ENCODE measurements at regions not wholly inside any gene's neighbourhood (a gene's known extent, or its start where the extent isn't known, plus 50 kb on each side); places are given as distances from the start of the nearest gene placed in this dataset.

- H3K4me1 Mint-ChIP-seq (ENCODE audit: low read depth): no peaks in the 10 kb centered on the region
- CTCF ChIA-PET: no interaction called here
- intact Hi-C loops (cut with micrococcal nuclease): no loop called here
- no peak for TF ChIP-seq CTCF (IDR thresholded peaks at IDR 0.05)
- ATAC-seq: no peak
- DNase-seq: no peak
- H3K27me3 Mint-ChIP-seq: no peaks in the 10 kb centered on the region
- H3K4me3 Mint-ChIP-seq: no peak overlapping the region
- H3K9me3 Mint-ChIP-seq: no peaks in the 10 kb centered on the region
- POLR2A ChIA-PET: no interaction called here
- H3K36me3 Mint-ChIP-seq (ENCODE audit: low read depth): no peaks in the 10 kb centered on the region
- no peak overlapping the region for H3K27ac Mint-ChIP-seq
Measured at GRCh38 chr15:35863655-35864054, 317.7 kb upstream of the DPH6 start.

- ChIA-PET CTCF (no interaction called here), POLR2A (no interaction called here)
- TF ChIP-seq CTCF (IDR thresholded peaks at IDR 0.05): no peak
- H3K27me3 Mint-ChIP-seq: peaks cover 3% of the 10 kb centered on the region
- DNase-seq: no peak
- ATAC-seq: no peak
- H3K4me1 Mint-ChIP-seq (ENCODE audit: low read depth): no peaks in the 10 kb centered on the region
- H3K9me3 Mint-ChIP-seq: no peaks in the 10 kb centered on the region
- no peak overlapping the region for H3K27ac Mint-ChIP-seq
- H3K36me3 Mint-ChIP-seq (ENCODE audit: low read depth): no peaks in the 10 kb centered on the region
- H3K4me3 Mint-ChIP-seq: no peak overlapping the region
- intact Hi-C loops (cut with micrococcal nuclease): no loop called here
Measured at GRCh38 chr15:35867356-35867755, 321.4 kb upstream of the DPH6 start.

GRCh38 chr15:35871282-35871681, 325.3 kb upstream of the DPH6 start:
- DNase-seq (no peak), ATAC-seq (no peak)
- Mint-ChIP-seq H3K4me3 (no peak overlapping the region), H3K36me3 (ENCODE audit: low read depth) (no peaks in the 10 kb centered on the region), H3K4me1 (ENCODE audit: low read depth) (no peaks in the 10 kb centered on the region), H3K27me3 (peaks cover 3% of the 10 kb centered on the region), H3K9me3 (no peaks in the 10 kb centered on the region), H3K27ac (no peak overlapping the region)
- intact Hi-C loops (cut with micrococcal nuclease): no loop called here
- TF ChIP-seq CTCF (IDR thresholded peaks at IDR 0.05): no peak
- CTCF ChIA-PET: no interaction called here
- POLR2A ChIA-PET: no interaction called here

- DNase-seq (no peak), ATAC-seq (no peak)
- H3K36me3 Mint-ChIP-seq (ENCODE audit: low read depth): no peaks in the 10 kb centered on the region
- CTCF ChIA-PET: no interaction called here
- no peak for TF ChIP-seq CTCF (IDR thresholded peaks at IDR 0.05)
- no peak overlapping the region for H3K27ac Mint-ChIP-seq
- intact Hi-C loops (cut with micrococcal nuclease): no loop called here
- H3K4me3 Mint-ChIP-seq: no peak overlapping the region
- peaks cover 3% of the 10 kb centered on the region for H3K27me3 Mint-ChIP-seq
- H3K9me3 Mint-ChIP-seq: no peaks in the 10 kb centered on the region
- POLR2A ChIA-PET: no interaction called here
- no peaks in the 10 kb centered on the region for H3K4me1 Mint-ChIP-seq (ENCODE audit: low read depth)
Measured at GRCh38 chr15:35871812-35872211, 325.8 kb upstream of the DPH6 start.

GRCh38 chr15:35872577-35872976, 326.6 kb upstream of the DPH6 start:
- H3K4me1 Mint-ChIP-seq (ENCODE audit: low read depth): no peaks in the 10 kb centered on the region
- POLR2A ChIA-PET: no interaction called here
- no peaks in the 10 kb centered on the region for H3K9me3 Mint-ChIP-seq
- H3K27ac Mint-ChIP-seq: no peak overlapping the region
- ATAC-seq: no peak
- H3K27me3 Mint-ChIP-seq: peaks cover 3% of the 10 kb centered on the region
- H3K36me3 Mint-ChIP-seq (ENCODE audit: low read depth): no peaks in the 10 kb centered on the region
- no peak overlapping the region for H3K4me3 Mint-ChIP-seq
- CTCF ChIA-PET: no interaction called here
- no peak for DNase-seq
- intact Hi-C loops (cut with micrococcal nuclease): no loop called here
- TF ChIP-seq CTCF (IDR thresholded peaks at IDR 0.05): no peak
